ENCODE measurements at regions not wholly inside any gene's neighbourhood (a gene's known extent, or its start where the extent isn't known, plus 50 kb on each side); places are given as distances from the start of the nearest gene placed in this dataset.

- no peak overlapping the region for H3K4me2 ChIP-seq (ENCODE audit: insufficient read depth, insufficient read length, low read length)
- no peak overlapping the region for H3K56ac ChIP-seq (ENCODE audit: insufficient read length, low read depth, low read length)
- no peak overlapping the region for H3K18ac ChIP-seq (ENCODE audit: insufficient read length, low read depth, low read length)
- H3T11ph ChIP-seq (ENCODE audit: low read length): no peak overlapping the region
- no peak for TF ChIP-seq CTCF (conservative IDR thresholded peaks at IDR 0.05)
- H2BK20ac ChIP-seq (ENCODE audit: low read depth, low read length, poor library complexity, severe bottlenecking): no peak overlapping the region
- peaks cover 36% of the 10 kb centered on the region in 2 experiments for H3K4me1 Mint-ChIP-seq
- H3K9me3 ChIP-seq (ENCODE audit: control insufficient read depth, low read depth, low read length): no peaks in the 10 kb centered on the region
- H3K27me3 ChIP-seq (ENCODE audit: insufficient read depth, low read length): no peaks in the 10 kb centered on the region
- H3K9ac ChIP-seq (ENCODE audit: extremely low read depth, insufficient read length, low read length): no peak overlapping the region
- H2BK120ac ChIP-seq (ENCODE audit: low read depth, low read length, poor library complexity, severe bottlenecking): peak overlapping the region; percentile 2
- no peak overlapping the region for H2BK12ac ChIP-seq (ENCODE audit: insufficient read length, low read depth, low read length)
- peaks cover 17% of the 10 kb centered on the region for H3K27me3 Mint-ChIP-seq (ENCODE audit: low read depth)
- no peak overlapping the region for H2AFZ ChIP-seq (ENCODE audit: low read length)
- H4K91ac ChIP-seq (ENCODE audit: insufficient read length, low read depth, low read length): no peak overlapping the region
- DNase-seq: no peak
- no peak overlapping the region for H3K14ac ChIP-seq (ENCODE audit: insufficient read depth, low read length)
- no peak overlapping the region for H4K5ac ChIP-seq (ENCODE audit: insufficient read length, low read depth, low read length)
- peaks cover 0 to 2% of the 10 kb centered on the region in 2 experiments; a peak in 1 of 5 replicates for H3K9me3 Mint-ChIP-seq
- no peak overlapping the region; a peak in 1 of 7 replicates for H3K27ac Mint-ChIP-seq
- H3K4me1 ChIP-seq (ENCODE audit: insufficient read depth, low read length): no peaks in the 10 kb centered on the region; the same call in 1 of the 2 replicates
- H3K4me3 Mint-ChIP-seq: no peak overlapping the region
- no CpG with 5 or more reads among the region's 3 CpGs for WGBS (ENCODE audit: extremely low coverage, insufficient read length, low lambda C conversion rate)
- H4K8ac ChIP-seq (replicated peaks; ENCODE audit: insufficient read length, low read depth, low read length): no peak overlapping the region
- no peak overlapping the region for H3K4ac ChIP-seq (ENCODE audit: low read depth, low read length)
- H2AK5ac ChIP-seq (ENCODE audit: insufficient read length, low read length): no peak overlapping the region
- H2BK5ac ChIP-seq (ENCODE audit: insufficient read length, low read length): no peak overlapping the region
- no peaks in the 10 kb centered on the region for H3K79me2 ChIP-seq (ENCODE audit: insufficient read depth, low read length)
- H2BK15ac ChIP-seq (ENCODE audit: low read depth, low read length): no peak overlapping the region
- no peaks in the 10 kb centered on the region for H3K36me3 Mint-ChIP-seq (ENCODE audit: insufficient read depth in 1 of 3, low read depth in 3 of 3)
- H3K79me1 ChIP-seq (ENCODE audit: insufficient read depth, low read depth, low read length, poor library complexity, severe bottlenecking): no peaks in the 10 kb centered on the region
- H3K23me2 ChIP-seq (ENCODE audit: insufficient read length, low read depth, low read length, poor library complexity, severe bottlenecking): no peaks in the 10 kb centered on the region
- no peak overlapping the region for H3K23ac ChIP-seq (ENCODE audit: insufficient read length, low read depth, low read length)
- no peaks in the 10 kb centered on the region for H4K20me1 ChIP-seq (ENCODE audit: control insufficient read depth, insufficient read depth, insufficient read length)
- H3K27ac ChIP-seq (ENCODE audit: insufficient read length, low read depth, low read length): no peak overlapping the region
Observed at GRCh38 chr16:50475170-50475569, 73.0 kb upstream of the NKD1 start.

Data from H9 (cell line).